NCI-H82 (cell line): ENCODE measurements at regions not wholly inside any gene's neighbourhood (a gene's known extent, or its start where the extent isn't known, plus 50 kb on each side); places are given as distances from the start of the nearest gene placed in this dataset.
A peak's percentile ranks its signal among the peaks of the same experiment; 100 is the strongest.
"Not testable (repeated sequence)": the region's sequence is repeated elsewhere in the genome, so short reads cannot be mapped to it uniquely, and the experiment has no call there.

ENCODE experiments used
- DNase-seq: peaks from one replicate; lab custom pipeline; 2025; lab: John Stamatoyannopoulos, UW

DNA sequence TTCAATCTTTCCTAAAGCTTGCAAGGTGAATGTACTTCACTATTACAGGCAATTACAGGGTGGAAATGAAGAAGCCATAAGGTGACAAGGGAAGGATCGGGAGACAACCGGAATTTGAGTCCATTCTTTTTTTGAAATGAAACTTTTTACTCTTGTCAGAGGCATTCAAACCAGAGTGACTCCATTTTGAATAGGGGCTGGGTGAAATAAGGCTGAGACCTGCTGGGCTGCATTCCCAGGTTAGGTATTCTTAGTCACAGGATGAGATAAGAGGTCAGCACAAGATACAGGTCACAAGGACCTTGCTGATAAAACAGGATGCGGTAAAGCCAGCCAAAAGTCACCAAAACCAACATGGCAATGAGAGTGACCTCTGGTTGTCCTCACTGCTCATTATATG lies 363.3 kb downstream of the TYW1 start:
- DNase-seq: no peak

DNA sequence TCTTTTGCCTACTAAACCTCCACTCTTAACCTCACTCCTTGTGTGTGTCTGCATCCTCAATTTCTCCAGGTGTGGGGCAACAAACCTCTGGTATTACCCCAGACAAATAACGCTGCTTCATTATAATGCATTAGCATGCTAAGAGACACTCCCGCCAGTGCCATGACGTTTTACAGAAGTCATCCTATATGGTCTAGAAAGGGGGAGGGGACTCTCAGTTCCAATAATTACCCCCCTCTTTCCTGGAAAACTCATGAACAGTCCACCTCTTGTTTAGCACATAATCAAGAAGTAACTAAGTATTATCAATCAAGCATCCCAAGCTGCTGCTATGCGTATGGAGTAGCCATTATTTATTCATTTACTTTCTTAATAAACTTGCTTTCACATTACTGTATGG lies 364.5 kb downstream of the TYW1 start:
- no peak for DNase-seq

- no peak for DNase-seq
Measured at GRCh38 chr7:67364441-67365017, 367.9 kb downstream of the TYW1 start.

DNA sequence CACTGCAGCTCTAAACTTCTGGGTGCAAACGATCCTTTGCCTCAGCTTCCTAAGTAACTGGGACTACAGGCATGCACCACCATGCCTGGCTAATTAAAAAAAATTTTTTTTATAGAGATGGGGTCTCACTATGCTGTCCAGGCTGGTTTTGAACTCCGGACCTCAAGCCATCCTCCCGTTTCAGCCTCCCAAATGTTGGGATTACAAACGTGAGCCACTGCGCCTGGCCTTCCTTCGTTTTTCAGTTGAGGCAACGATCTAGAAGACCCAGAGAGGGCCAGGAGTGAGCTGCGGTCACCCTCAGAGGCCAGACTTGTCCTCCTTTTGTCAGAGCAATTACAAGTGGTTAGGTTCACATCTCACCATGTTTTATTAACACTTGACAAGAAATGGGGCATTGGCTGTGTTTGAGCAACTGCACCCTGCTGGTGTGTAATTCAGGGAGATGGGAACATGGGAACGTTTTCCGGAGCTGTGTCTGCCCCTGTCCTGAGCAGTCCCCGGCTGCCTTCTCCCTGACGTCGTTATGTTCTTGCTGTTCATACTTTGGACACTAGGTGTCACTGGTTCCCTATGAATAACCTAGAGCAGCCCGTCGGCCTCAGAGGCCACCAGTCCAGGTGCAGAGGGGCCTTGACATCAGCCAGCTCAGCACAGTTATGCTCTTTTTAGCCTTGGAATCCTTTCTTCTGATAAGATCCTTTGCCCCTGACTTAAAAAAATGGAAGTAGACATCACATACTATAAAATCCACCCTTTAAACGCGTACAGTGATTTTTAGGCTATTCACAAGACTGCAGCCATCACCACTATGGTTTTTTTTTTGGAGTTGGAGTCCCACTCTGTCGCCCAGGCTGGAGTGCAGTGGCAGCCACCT lies 375.0 kb downstream of the TYW1 start:
- peak; percentile 88 for DNase-seq

- DNase-seq: not testable (repeated sequence)
Measured at GRCh38 chr7:67373389-67373788, 376.8 kb downstream of the TYW1 start.

DNA sequence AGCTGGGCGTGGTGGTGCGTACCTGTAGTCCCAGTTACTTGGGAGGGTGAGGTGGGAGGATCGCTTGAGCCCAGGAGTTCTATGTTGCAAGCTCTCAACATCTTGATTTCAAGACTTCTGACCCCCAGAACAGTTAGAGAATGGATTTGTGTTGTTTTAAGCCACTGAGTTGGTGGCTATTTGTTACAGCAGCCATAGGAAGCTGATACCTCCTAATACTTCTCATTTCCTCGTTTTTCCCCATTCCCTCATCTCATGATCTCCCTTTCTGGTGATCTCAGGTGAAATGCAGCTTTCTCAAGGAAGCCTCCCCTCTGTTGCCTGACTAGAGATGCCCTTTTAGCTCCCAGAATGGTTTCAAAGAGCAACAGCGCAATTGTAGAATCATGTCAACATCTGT lies 378.8 kb downstream of the TYW1 start:
- DNase-seq: no peak

DNA sequence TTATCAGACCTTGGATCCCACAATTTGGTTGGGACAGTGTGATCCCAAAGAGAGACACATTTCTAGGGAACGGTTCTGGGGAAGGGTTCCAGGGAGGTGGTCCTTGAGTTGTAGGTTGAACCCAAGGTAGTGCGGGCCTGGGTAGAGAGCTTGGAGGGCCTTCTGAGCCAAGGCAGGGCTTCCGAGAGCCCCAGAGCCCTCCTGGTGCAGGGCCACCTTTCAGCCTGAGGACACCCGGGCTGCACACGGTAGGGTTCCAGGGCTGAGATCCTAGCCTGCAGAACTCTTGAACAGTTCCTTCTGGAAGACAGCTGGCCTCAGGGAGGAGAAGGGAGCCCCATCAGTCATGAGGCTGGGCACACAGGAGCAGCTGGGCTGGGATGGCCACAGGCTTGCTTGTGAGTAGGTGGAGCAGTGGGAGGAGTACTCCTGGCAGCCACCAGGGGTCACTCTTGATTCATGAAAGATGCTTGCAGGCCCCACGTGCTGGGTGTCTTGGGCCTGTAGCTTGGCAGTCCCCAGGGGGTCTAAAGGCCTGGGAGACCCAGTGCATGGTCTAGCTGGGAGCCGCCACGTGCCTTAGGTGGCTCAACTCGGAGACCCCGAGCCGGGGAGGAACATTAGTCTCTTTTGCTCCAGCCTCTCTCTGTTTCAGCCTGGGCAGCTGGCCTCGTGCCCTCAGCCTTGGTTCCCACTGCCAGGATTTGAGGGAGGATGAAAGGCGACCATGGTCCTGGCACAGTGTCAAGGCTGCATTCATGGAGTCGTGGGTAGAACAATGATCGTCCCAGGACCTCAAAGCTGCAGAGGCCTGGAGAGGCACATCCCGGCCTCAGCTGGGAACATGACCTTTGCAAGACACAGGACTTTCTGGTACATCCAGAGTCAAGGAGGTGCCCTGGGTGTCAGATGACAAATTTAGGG lies 381.6 kb downstream of the TYW1 start:
- DNase-seq: peak; percentile 94

- DNase-seq: no peak
Measured at GRCh38 chr7:67380326-67380725, 383.7 kb downstream of the TYW1 start.

- DNase-seq: no peak
Measured at GRCh38 chr7:67380858-67381257, 384.2 kb downstream of the TYW1 start.

GRCh38 chr7:67387851-67388250 lies 391.2 kb downstream of the TYW1 start:
- DNase-seq: no peak

DNA sequence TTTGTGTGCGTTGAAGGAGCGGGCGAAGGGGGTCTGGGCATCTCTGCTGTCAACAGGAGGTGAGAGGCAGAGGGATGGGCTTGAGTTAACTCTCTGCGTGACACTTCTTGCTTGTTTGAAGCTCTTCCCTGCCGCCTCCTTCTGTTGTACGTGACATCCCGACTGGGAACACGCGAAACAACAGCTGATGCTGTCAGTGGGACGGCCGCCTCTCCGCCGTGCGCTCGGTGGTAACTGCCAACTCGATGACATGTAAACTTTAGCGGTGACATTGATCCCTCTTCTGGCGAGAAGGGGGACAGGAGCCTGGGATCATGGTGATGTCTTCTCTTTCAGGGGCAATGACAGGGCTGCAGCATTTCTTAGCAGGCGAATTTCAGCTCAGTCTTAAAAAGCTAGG lies 394.5 kb downstream of the TYW1 start:
- DNase-seq: no peak

GRCh38 chr7:67392596-67393438 lies 396.2 kb downstream of the TYW1 start:
- no peak for DNase-seq

GRCh38 chr7:67393903-67394302 lies 397.3 kb downstream of the TYW1 start:
- no peak for DNase-seq

DNA sequence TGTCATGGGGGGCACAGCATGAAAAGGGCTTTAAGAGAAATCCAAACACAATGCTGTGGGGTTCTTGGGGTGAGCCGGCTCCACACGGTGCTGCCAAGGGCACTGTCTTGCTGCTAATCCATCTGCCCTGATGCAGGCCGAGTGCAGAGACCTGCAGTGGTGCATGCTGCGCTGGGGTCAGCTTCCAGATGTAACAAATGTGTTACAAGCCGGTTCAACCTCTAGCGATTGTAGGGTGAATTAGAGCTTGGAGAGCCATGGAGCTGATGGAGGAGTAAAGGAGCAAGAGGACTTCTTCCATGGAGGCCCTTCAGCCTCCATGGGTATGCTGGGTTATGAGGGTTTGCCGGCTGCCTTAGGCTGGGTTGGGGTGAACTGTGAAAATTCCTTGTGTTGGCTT lies 402.3 kb downstream of the TYW1 start:
- DNase-seq: peak; percentile 45

GRCh38 chr7:67401492-67401891 lies 404.9 kb downstream of the TYW1 start:
- DNase-seq: no peak

DNA sequence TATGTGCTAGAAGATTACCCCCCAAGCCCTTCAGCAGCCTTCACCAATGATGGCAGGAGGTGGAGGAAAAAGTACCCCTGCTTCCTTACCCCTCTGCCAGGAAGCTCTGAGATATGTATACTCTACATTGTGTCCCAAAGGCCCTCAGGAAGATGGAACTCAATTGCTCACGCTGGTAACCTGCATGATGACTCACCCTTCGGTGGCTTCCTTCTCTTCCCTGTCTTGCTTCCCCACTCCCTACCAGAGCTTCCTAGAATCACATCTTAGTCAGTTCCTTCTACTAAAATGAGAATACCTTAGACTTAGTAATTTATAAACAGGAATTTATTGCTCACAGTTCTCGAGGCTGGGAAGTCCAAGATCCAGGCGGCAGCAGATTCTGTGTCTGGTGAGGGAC lies 405.6 kb downstream of the TYW1 start:
- no peak for DNase-seq

GRCh38 chr7:67406976-67407375 lies 410.3 kb downstream of the TYW1 start:
- no peak for DNase-seq

DNA sequence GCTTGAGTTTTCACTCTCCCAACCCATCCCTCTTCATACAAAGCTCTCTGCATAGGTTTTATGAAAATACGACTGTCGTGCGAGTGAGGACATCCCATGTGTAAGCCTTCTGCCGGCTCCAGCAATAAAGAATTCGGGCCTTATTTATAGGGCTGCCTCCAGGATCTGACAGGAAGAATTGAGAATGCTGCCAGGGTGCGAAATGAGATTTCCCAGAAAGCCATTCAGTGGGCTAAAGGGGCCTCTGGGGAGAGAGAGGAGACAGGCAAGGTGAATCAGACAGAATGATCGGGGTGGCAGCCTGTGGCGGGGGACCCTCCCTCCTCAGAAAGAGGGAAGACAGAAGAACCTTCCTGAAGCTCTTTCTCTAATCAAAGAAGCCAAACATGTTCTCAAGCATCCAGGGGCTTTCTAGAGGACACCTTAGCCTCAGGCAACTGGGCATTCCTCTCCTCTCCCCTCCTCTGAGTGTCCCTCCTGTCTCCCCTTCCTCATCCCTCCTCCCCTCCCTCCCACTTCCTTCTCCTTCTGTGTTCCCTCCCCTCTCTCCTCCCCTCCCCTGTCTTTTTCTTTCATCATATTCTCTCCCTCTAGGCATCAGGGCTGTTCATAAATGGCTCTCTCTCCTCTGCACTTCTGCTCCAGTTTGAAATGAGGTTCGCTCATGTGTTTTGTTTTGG lies 410.9 kb downstream of the TYW1 start:
- DNase-seq: no peak

GRCh38 chr7:67408109-67408508 lies 411.5 kb downstream of the TYW1 start:
- no peak for DNase-seq

GRCh38 chr7:67413670-67414069 lies 417.0 kb downstream of the TYW1 start:
- no peak for DNase-seq

- no peak for DNase-seq
Measured at GRCh38 chr7:67414858-67415257, 418.2 kb downstream of the TYW1 start.
